ENCODE measurements at regions not wholly inside any gene's neighbourhood (a gene's known extent, or its start where the extent isn't known, plus 50 kb on each side); places are given as distances from the start of the nearest gene placed in this dataset.

- TF ChIP-seq CHD7 (IDR thresholded peaks at IDR 0.05; ENCODE audit: insufficient replicate concordance, low read length) (no peak), ASH2L (IDR thresholded peaks at IDR 0.05; ENCODE audit: low read length) (no peak), CHD1 (IDR thresholded peaks at IDR 0.05; ENCODE audit: low read depth, low read length) (no peak), HDAC6 (IDR thresholded peaks at IDR 0.05; ENCODE audit: low read depth, low read length) (no peak)
These were observed 631.7 kb upstream of the CDH6 start (continued) for GRCh38 chr5:30561771-30562170.

Data from H1 (cell line).